Hepatocyte (in vitro differentiated cells): ENCODE measurements at regions not wholly inside any gene's neighbourhood (a gene's known extent, or its start where the extent isn't known, plus 50 kb on each side); places are given as distances from the start of the nearest gene placed in this dataset.
A peak's percentile ranks its signal among the peaks of the same experiment; 100 is the strongest.

Experiments
- DNase-seq: peaks from one replicate; pipeline ENCODE4 v3.0.0-alpha.2; 2016; ENCODE audit warnings: low spot score
- H2AFZ ChIP-seq: fragments of 200-600 bp; sonication (generic); 2 replicates; pipeline ENCODE4 v1.6.0; 2016; ENCODE audit warnings: antibody characterized with exemption, mild to moderate bottlenecking
- H3K27ac ChIP-seq: fragments of 200-600 bp; sonication (generic); 2 replicates; pipeline ENCODE4 v1.5.1; 2016; ENCODE audit warnings: mild to moderate bottlenecking
- H3K27me3 ChIP-seq: fragments of 200-600 bp; sonication (generic); 2 replicates; pipeline ENCODE4 v1.6.1; 2016
- H3K36me3 ChIP-seq: fragments of 200-600 bp; sonication (generic); replicated peaks from 2 replicates; pipeline ENCODE4 v1.5.1; 2016; ENCODE audit warnings: low read depth; ENCODE audit not compliant: insufficient read depth
- H3K4me1 ChIP-seq: fragments of 200-600 bp; sonication (generic); 2 replicates; pipeline ENCODE4 v1.5.1; 2016; ENCODE audit warnings: mild to moderate bottlenecking, moderate library complexity; ENCODE audit not compliant: insufficient read depth
- H3K4me2 ChIP-seq: fragments of 200-600 bp; sonication (generic); 2 replicates; pipeline ENCODE4 v1.6.0; 2016
- H3K4me3 ChIP-seq: fragments of 200-600 bp; sonication (generic); 2 replicates; pipeline ENCODE4 v1.5.1; 2016; ENCODE audit warnings: mild to moderate bottlenecking
- H3K79me2 ChIP-seq: fragments of 200-600 bp; sonication (generic); 2 replicates; pipeline ENCODE4 v1.6.0; 2017; ENCODE audit warnings: mild to moderate bottlenecking
- H3K9me2 ChIP-seq: fragments of 200-600 bp; sonication (generic); replicated peaks from 2 replicates; pipeline ENCODE4 v1.6.0; 2017; ENCODE audit warnings: mild to moderate bottlenecking; ENCODE audit not compliant: insufficient read depth
- H3K9me3 ChIP-seq: fragments of 200-600 bp; sonication (generic); 2 replicates; pipeline ENCODE4 v1.5.1; 2016; ENCODE audit warnings: low read depth, mild to moderate bottlenecking
- H4K20me1 ChIP-seq: fragments of 200-600 bp; sonication (generic); 2 replicates; pipeline ENCODE4 v1.6.0; 2016; ENCODE audit warnings: mild to moderate bottlenecking; ENCODE audit not compliant: insufficient read depth, poor library complexity, severe bottlenecking
- CTCF ChIP-seq: fragments of 200-600 bp; sonication (generic); IDR thresholded peaks from 2 replicates; pipeline ENCODE4 v1.5.1; 2016; ENCODE audit warnings: antibody characterized with exemption, mild to moderate bottlenecking; ENCODE audit not compliant: poor library complexity
- EZH2 ChIP-seq: fragments of 200-600 bp; sonication (generic); IDR thresholded peaks from 2 replicates; pipeline ENCODE4 v1.6.1; 2016; ENCODE audit warnings: antibody characterized with exemption, mild to moderate bottlenecking, borderline replicate concordance
- EZH2phosphoT487 ChIP-seq: fragments of 200-600 bp; sonication (generic); IDR thresholded peaks from one replicate; pipeline ENCODE4 v1.6.1; 2018; ENCODE audit warnings: antibody characterized with exemption, mild to moderate bottlenecking, low read depth, moderate library complexity; ENCODE audit not compliant: unreplicated experiment, severe bottlenecking
- WGBS: methylation state at CpG from one replicate; pipeline ENCODE4 v1.1.6; 2016; ENCODE audit warnings: low lambda C conversion rate; ENCODE audit errors: missing lambda C conversion rate; 5-methylcytosine and 5-hydroxymethylcytosine counted together

- peaks cover 5% of the 10 kb centered on the region for H3K4me1 ChIP-seq
- no peak overlapping the region for H3K4me2 ChIP-seq
- H2AFZ ChIP-seq, result no peak overlapping the region
- H3K4me3 ChIP-seq, result no peak overlapping the region
- no peak overlapping the region for H3K27ac ChIP-seq
- no peak for DNase-seq
- no peaks in the 10 kb centered on the region for H3K9me2 ChIP-seq
- no peaks in the 10 kb centered on the region for H3K36me3 ChIP-seq
- WGBS, result 72% methylated on average over 3 of the region's 3 CpGs
- no peaks in the 10 kb centered on the region for H3K9me3 ChIP-seq
- no peaks in the 10 kb centered on the region for H3K79me2 ChIP-seq
- no peaks in the 10 kb centered on the region for H3K27me3 ChIP-seq
- TF ChIP-seq EZH2phosphoT487 (no peak), EZH2 (no peak), CTCF (no peak)
- H4K20me1 ChIP-seq, result no peaks in the 10 kb centered on the region
Observed at GRCh38 chr3:64384561-64384960, 159.3 kb upstream of the PRICKLE2 start.

GRCh38 chr3:64382153-64382552, 156.9 kb upstream of the PRICKLE2 start:
- H3K36me3 ChIP-seq, result no peaks in the 10 kb centered on the region
- no peaks in the 10 kb centered on the region for H3K9me3 ChIP-seq
- H4K20me1 ChIP-seq, result no peaks in the 10 kb centered on the region
- H2AFZ ChIP-seq, result no peak overlapping the region
- no peaks in the 10 kb centered on the region for H3K9me2 ChIP-seq
- TF ChIP-seq EZH2phosphoT487 (no peak), CTCF (no peak), EZH2 (no peak)
- peak overlapping the region; percentile 2 for H3K27ac ChIP-seq
- whole genome bisulfite sequencing, result 39% methylated on average over 2 of the region's 2 CpGs
- H3K4me3 ChIP-seq, result no peak overlapping the region
- H3K4me2 ChIP-seq, result no peak overlapping the region
- H3K27me3 ChIP-seq, result no peaks in the 10 kb centered on the region
- H3K79me2 ChIP-seq, result no peaks in the 10 kb centered on the region
- peaks cover 5% of the 10 kb centered on the region for H3K4me1 ChIP-seq
- no peak for DNase-seq

- H3K27me3 ChIP-seq, result no peaks in the 10 kb centered on the region
- H3K9me2 ChIP-seq, result no peaks in the 10 kb centered on the region
- peaks cover 5% of the 10 kb centered on the region for H3K4me1 ChIP-seq
- no peak for DNase-seq
- no peaks in the 10 kb centered on the region for H3K36me3 ChIP-seq
- no peak overlapping the region for H3K4me2 ChIP-seq
- no peaks in the 10 kb centered on the region for H3K79me2 ChIP-seq
- TF ChIP-seq EZH2 (no peak), EZH2phosphoT487 (no peak), CTCF (no peak)
- H3K9me3 ChIP-seq, result no peaks in the 10 kb centered on the region
- no peaks in the 10 kb centered on the region for H4K20me1 ChIP-seq
- no peak overlapping the region for H2AFZ ChIP-seq
- H3K27ac ChIP-seq, result no peak overlapping the region
- no peak overlapping the region for H3K4me3 ChIP-seq
- WGBS, result 76% methylated on average over 4 of the region's 4 CpGs
Observed at GRCh38 chr3:64381367-64381766, 156.1 kb upstream of the PRICKLE2 start.

GRCh38 chr3:64380546-64380945, 155.3 kb upstream of the PRICKLE2 start:
- Histone ChIP-seq H3K9me2 (no peaks in the 10 kb centered on the region), H3K36me3 (no peaks in the 10 kb centered on the region), H2AFZ (no peak overlapping the region), H4K20me1 (no peaks in the 10 kb centered on the region), H3K4me3 (no peak overlapping the region), H3K4me2 (no peak overlapping the region), H3K9me3 (no peaks in the 10 kb centered on the region), H3K79me2 (no peaks in the 10 kb centered on the region), H3K27me3 (no peaks in the 10 kb centered on the region), H3K4me1 (peaks cover 5% of the 10 kb centered on the region), H3K27ac (no peak overlapping the region)
- DNase-seq, result no peak
- no peak for TF ChIP-seq CTCF
- no peak for TF ChIP-seq EZH2
- TF ChIP-seq EZH2phosphoT487, result no peak
- WGBS, result 27% methylated on average over 1 of the region's 1 CpG
